Umbilical cord (tissue), 1 donor: ENCODE measurements at regions not wholly inside any gene's neighbourhood (a gene's known extent, or its start where the extent isn't known, plus 50 kb on each side); places are given as distances from the start of the nearest gene placed in this dataset.

ENCODE experiments used
- DNase-seq: peaks from one replicate; pipeline ENCODE4 v3.0.0-alpha.2; 2015; ENCODE audit warnings: low spot score

DNA sequence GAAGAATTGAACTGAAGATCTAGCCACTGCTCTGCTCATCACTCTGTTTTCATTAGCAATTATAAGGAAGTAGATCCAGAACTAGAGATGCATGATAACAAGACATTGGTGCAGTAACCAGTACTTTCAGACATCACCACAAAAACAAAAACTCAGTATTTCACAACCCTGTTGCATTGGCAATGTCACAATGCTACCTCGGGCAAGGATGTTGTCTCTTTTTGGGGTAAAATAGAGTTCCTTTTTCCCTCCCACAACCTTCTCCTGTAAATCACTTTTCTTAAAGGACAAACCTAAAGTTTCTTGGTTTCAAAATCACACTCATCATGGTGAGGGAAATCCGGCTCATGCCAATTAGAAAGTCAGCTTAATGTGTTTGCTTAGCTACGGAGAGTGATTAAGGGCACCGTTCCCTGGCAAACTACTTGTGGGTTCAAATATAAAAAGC is 420.1 kb upstream of the MEF2C start:
- no peak for DNase-seq

DNA sequence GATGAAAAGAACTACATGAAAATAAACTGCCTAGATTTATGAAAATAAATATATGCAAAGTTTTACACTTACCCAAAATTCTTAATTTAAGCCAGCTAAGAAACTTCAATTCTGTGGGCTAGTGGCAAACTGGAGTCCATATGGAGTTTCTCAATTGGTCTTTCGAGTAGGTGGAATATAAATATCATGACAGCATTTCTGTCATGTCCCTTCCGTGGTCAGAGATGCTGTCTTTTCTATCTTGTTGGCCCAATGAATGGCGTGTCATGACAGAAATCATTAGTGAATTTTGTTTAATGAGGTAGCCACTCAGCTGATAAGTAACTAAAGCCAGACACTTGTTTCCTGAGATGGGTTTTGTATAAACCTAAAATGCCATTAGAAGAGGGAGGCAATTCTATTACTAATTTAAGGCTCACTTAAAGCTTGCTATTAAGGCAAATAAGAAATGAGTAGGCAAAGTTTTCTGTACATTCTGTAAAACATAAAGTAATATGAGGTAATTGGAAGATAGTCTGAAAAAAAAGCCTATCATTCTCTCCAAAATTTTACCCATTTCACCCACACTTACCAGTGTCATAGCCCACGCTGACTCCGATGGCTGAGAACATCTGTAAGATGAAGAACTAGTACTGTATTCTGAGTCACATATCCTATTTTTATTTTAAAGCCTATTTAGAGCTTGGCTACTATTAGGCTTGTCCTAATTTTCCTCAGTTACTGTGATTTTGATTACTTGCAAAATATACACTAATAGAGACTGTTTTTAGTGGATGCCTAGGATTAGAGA is 419.3 kb upstream of the MEF2C start:
- DNase-seq, result no peak

DNA sequence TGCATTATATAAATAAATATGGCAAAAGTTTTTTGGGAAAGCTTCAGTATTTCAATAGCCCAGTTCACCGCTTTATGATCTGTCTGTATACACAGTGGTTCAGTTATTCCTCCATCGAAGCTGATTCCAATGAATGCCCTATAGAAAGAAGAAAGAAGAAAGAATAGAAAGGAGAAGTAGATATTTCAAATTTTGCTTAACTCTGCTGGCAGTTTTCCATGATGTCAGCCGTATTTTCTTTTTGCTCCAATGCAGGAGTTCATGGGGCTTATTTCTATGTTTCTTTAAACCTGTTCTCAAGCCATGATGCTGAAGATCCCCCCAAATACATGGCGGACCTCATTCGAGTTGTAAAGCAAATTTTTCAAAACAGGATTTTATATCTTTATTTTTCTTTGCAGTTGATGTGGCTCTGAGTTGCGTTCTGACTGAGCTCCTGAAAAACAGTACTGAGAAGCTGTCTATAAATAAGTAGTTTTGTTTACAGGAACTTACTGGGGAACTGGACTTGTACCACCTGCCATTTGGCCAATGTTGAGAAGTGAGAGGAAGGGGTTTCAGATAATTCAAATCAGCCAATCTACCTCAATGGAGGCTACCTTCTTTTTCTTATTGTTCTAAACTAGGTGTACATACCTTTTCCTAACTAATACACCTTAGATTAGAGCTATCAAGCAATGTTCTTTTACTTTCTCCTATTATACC is 418.5 kb upstream of the MEF2C start:
- DNase-seq, result no peak

DNA sequence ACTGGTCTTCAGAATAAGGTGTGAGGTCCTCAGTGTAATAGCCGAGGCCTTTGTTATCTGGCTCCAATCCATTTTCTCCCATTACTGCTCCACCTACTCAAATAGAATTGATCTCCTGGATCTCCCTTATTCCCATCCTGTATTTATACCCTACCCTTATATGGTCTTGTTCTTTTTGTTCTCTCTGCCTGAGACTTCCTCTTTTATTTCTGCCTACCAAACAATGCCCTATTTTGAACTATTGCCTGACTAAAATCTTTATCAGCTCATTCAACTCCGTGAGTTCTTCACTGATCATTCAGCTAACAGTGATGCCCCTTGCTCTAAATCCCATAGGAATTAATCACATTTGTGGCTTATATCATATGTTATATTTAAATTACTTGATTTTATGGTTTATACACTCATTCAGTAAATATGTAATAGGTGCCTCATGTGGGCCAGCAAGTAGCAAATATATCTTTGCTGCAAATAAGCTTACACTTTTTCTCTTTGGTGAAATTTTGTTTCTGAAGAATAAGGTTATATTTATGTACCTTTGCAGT is 417.5 kb upstream of the MEF2C start:
- no peak for DNase-seq

DNA sequence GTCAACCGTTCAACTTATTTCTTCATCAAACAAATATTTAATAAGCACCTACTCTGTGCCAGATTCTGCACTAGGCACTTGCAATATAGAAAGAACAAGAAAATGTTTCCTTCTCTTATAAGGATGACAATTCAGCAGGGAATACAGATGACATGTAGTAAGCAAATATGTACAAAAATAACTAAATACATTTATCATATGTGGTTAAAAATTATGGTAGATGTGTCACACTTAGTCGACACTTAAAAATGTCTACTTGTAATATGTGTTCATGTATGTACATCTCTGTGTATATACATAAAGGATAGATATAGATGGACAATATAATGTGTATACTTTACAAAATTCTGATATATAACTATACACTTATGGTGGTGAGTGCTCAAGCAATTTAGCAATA is 417.0 kb upstream of the MEF2C start:
- no peak for DNase-seq

DNA sequence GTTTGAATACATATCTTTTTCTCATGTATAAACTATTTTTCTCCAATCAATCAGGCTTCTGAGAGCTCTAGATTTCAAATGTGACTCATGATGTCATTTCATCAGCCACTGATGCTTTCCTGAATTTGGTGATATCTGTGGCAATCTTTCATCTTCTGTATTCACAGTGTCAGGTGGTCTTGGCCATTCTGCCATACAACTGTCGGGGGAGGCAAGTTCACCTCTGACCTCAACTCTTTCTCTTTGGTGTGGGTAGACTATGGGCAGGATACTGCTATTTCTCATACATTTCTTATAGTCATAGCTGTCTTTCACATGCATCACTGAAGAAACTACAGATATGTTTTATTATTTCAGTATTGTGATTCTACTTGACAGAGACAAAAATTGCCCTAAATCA is 414.1 kb upstream of the MEF2C start:
- DNase-seq, result no peak

DNA sequence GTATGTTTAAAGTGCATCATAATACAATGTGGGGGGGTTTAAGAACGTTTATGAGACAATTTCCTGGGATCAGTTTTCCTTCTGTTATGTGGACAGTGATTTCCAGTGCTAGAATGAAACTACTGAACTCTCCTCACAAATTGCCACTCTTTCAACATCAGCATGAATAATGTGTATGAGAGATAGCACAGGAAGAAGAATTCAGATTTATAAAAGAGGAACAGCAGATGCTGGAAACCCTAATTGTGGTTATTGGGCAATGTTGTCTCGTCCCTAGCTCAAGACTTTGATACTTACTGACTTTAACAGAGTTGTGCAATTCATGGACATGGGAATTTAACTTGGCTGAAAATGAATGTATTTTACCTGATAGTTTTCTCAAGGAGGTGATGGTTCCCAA is 410.8 kb upstream of the MEF2C start:
- DNase-seq, result peak; percentile 48

DNA sequence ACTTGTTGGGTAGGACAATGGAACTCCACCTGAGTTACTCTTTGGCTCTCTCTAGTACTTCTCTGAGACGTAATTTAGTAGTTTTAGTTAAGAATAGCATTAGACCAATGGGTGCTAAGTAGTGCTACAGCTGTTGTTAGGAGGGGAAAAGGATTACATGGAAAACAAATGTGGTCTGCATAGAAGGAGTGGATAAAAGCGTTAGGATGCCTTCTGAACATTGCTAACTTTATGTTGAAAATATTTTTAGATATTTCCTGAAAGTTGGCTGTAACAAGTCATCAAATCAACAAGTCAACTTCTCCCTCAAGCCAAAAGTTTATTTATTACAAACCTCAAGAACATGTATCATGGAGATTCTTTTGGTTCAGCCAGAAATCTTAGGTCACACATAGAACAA is 409.5 kb upstream of the MEF2C start:
- DNase-seq, result no peak

DNA sequence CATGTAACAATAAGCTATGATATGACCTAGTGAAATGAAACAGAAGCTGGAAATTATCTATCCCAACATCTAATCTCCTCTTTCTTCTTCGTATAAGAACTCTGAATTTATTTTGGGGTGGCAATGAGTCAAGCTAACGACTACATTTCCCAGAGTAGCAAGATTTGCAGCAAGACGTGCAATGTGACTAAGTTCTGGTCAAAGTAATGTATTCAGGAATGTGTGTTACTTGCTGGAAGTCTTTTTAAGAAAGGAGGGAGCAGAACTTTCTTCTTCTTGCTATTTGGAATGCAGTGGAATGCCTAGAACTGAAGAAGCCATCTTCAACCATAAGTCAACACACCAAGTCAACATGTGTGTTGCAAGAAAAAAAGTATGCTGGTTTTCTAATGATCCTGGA is 406.6 kb upstream of the MEF2C start:
- DNase-seq, result no peak

DNA sequence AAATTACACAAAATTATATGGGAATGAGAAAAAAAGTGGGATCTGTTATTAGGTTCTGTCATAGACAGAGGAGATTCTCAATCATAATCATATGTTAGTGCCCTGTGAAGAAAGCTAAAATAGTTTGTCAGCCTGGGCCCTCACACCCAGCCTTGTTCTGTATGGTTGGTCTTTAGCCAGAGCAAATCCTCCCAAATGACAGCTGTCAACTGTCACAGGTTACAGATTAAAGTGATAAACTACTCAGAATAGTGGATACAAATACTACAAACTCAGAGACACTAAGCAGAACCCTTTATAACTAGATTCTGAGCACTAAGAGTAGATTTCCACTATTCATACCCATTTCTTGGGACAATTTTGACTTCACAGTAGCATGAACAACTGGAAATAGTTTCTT is 405.0 kb upstream of the MEF2C start:
- no peak for DNase-seq

DNA sequence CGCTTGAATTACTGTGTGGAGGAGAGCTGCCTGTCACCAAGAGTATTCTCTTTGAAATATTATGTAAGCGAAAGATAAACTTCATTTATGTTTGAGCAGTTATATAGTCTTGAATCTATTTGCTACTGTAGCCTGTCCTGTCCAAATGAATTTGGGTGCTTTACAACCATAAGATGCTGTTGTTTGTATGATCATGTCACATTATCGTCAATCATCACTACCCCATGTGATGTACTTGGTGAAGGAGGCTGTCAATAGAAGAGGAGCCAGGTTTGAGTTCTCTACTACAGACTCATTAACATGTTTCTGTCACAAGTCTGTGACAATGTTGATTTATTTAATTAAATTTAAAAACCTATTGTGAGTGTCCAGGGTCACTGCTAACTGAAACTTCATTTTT is 403.3 kb upstream of the MEF2C start:
- no peak for DNase-seq

DNA sequence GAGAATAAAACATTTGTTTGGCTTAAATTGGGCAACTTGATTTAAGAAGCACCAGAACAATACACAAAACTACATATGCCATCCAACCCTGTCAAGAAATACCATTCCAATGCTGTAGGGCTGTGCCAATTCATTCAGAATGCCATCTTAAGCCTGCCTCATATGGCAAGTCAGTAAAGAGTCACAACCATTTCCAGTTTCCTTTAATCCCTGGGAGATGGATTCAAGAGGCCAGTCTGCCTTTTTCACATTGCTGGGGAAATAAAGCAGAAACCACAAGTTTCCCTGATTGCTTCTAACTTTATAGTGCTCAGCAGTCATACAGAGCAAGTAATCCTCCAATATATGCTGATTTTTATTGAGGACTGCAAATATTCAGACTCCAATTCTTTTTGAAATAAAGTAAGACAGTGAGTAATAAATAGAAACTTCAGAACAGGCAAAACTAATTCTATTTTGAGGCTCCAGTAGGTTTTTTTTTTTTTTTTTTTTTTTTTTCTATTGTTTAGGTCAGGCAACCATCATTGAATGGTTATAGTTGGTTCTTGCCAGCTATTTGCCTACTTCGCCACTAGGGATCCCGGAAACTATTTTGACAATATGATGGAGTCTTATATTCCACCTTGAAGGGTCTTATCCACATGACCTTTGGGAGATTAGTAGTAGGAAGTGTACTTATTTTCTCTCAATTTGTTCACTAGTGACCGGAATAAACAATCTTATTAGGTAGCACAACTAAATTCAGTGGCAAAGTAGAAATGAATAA is 400.9 kb upstream of the MEF2C start:
- DNase-seq, result no peak

DNA sequence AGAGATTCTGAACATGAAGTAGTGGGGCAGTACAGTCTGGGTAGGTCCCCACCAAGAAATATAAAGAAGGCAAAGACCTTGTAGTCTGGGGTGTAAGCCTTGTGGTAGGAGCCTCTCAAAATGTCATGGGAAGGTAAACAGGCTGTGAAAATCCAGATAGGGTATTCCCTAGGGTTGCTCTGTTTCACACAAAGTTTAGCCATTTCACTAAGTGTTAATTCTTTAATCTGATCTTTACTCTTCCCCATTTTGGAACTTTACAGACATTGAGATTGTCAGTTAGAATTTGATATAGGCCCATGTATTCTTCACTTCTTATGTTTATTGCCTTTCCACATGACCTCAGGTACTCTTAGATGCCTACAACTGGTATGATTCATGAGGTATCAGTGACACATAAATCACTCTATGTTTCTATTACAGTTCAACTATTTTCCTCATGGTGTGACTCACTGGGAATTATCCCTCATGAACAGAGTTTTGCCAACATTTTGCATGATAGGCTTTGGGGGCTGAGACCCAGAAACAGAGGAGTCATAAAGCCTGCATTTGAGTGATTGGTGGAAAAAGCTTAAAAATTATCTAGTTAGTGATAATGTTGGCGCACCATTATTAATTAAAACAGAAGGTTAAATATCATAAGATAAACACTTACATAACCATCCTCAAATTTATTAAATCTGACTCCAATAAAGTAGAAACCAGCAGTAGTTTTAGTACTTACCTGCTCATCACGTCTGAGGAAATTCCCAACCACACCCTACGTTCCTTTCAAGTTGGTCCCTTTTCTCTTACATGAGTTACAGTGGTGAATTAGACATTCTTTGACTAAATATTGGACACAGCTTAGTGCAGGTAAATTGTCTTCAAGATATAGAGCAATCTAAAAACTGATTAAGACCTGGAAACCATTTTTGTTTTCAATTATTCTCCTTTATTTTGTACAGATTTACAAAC is 399.8 kb upstream of the MEF2C start:
- DNase-seq, result peak; percentile 45

DNA sequence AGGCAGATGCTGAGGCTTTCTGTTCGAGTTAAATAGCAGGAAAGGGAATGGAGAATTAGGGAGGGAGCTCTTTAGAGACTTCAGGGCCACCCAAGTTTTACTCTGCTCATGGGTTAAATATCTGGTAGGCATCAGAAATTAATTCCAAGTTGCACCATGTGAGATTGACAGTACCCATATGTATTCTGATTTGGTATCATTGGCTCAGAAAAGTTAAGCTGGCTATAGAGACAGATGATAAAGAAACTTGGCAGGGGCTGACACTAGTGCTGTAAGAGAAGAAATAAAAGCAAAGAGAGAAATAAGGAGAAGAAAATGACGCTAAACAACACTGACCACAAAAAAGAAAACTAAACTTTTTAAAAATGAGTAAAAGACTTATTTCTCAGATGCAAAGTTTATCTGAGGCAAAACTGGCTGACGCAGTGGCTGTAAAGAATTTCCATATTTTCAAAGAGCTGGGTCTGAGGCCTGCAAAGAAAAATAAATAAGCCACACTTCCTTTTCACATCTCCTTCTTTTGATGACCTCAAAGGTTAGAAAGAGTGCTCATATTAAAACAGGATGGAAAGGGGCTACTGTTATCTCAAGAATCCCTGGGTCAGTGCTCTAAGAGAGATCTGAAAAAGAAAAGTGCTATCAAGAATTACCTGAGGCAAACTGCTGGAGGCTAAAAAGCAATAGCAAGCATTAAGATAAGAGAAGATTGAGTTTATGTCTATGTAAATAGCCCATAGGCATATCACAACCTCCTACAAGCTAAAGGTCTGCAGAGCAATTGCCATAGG is 399.0 kb upstream of the MEF2C start:
- DNase-seq, result peak; percentile 90

DNA sequence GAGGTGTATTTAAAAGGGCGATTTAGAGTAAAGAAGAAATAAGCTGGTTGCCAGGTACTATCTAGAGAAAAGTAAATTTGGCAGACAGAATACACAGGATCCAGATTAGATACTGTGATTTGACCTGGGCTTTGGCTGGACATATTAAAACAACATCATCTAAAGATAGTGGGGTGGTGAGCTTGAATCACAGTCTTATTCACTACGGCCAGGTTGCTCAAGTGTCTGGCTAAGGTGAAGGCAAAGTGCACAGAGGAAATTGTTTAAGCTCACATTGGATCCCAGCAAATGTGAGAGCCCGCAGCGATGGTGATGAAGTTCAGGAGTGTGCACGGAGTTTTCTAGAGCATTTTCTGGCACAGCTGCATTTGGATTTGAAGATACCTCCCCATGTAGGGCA is 398.2 kb upstream of the MEF2C start:
- no peak for DNase-seq

DNA sequence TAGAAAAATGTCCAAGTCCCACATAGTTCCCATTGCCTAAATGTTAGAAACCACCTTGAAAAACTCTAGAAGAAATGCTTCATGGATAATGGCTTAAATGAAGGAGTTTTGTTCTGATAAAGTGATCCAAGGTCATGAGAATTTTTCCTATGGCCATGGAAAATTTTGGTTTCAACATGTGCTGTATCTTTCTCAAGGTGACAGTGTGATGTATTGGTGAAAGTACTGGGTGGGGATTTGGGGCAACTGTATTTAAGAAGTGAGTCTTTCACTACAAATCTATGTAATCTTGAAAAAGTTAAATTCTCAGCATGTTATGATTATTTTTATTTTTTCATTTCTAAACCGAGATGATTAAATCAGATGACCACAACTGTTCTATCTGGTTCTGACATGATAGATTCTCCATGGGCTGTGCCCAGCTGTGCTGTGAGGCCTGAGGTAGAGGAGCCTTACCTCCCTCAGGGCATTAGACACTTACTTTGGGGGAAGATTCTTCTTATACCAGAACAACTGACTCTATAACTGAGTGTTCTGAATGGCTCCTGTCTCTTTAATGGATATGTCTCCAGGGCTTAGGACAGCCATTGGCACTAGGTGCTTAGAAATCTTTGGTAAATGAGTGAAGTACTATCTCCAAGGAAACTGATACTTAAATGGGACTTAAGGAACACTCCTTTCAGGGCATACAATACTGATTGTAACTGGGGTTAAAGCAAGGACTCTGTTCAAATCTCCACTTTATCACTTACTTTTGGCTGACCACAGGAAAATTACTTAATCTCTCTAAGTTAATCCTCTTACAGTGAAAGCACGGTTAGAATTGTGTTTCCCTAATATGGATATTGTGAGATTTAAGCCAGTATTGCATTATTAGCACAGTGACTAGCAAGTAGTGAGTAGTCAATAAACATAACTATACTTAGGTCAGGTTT is 397.4 kb upstream of the MEF2C start:
- DNase-seq, result no peak

DNA sequence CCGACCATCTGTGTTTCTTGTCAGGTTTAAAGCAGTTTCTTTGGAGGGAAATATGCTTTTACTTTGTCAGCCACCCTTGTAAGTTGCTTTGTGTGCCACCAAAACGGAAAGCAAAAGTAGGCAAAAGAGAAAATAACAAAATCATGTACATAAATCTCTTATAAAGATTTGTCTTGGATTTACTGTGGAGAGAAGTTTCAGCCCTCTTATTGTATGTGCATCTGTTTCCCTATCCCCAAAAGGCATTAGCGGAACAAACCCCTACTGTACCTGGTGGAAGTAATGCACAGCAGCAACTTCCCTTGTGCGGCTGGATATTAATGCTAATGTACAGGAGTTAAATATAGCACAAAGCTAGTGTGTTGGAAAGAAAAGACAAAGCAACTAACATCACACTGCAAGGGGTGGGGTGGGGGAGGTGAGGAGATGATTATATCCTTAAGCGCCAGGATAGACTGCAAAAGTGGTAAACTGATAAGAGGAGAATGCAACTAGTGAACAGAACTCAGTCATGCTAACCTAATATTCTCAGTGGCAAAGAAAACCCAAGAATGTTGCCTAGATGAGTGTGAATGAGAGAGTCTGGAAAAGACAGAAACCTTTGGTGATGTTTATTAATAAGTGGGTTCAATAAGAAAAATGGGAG is 396.5 kb upstream of the MEF2C start:
- DNase-seq, result no peak

DNA sequence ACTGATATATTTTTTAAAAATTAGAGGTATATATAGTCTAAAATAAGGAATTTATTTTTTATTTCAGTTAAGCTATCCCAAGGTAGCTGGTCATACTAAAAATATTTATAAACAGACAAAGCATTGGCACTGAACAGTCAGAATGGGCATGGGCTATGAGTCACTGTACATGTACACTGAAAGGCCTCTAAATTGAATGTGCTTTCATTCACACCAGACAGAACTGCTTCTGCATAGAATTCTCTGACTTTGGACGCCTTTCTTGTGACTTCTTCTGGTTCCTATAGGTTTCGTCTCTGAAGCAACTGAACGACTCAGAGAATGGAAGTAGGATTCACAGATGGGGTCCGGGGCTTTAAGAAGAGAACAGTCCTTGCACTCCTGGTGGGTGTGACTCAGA is 394.8 kb upstream of the MEF2C start:
- no peak for DNase-seq
